SK-N-SH treated with all-trans-retinoic acid at 6 μM for 48 hours (cell line): ENCODE measurements at regions not wholly inside any gene's neighbourhood (a gene's known extent, or its start where the extent isn't known, plus 50 kb on each side); places are given as distances from the start of the nearest gene placed in this dataset.

Experiments
- ATAC-seq: fragments of 200-7000 bp; cut with Tn5 transposase; 3 replicates; pipeline ENCODE4 v1.9.1; 2020; ENCODE audit warnings: mild to moderate bottlenecking, moderate library complexity
- BACH2 ChIP-seq: fragments of 250-450 bp; sonication (Bioruptor Pico); IDR thresholded peaks from 2 replicates; pipeline ENCODE4 v1.9.0; 2021; ENCODE audit warnings: mild to moderate bottlenecking, borderline replicate concordance
- CSDC2 ChIP-seq: fragments of 250-450 bp; sonication (Bioruptor Pico); IDR thresholded peaks from 2 replicates; pipeline ENCODE4 v1.5.0; 2020; ENCODE audit warnings: mild to moderate bottlenecking, moderate library complexity
- CSRNP3 ChIP-seq: fragments of 250-450 bp; sonication (Bioruptor Pico); IDR thresholded peaks from 2 replicates; pipeline ENCODE4 v1.5.1; 2021; ENCODE audit warnings: mild to moderate bottlenecking, moderate library complexity
- ESRRG ChIP-seq: fragments of 250-450 bp; sonication (Bioruptor Pico); IDR thresholded peaks from 2 replicates; pipeline ENCODE4 v1.6.1; 2021; ENCODE audit warnings: mild to moderate bottlenecking
- GLIS3 ChIP-seq: fragments of 250-450 bp; sonication (Bioruptor Pico); IDR thresholded peaks from 2 replicates; pipeline ENCODE4 v1.5.0; 2020; ENCODE audit warnings: mild to moderate bottlenecking, moderate library complexity
- ISL1 ChIP-seq: fragments of 250-450 bp; sonication (Bioruptor Pico); IDR thresholded peaks from 2 replicates; pipeline ENCODE4 v2.1.2; 2022; ENCODE audit warnings: mild to moderate bottlenecking, moderate library complexity
- OSR1 ChIP-seq: fragments of 250-450 bp; sonication (Bioruptor Pico); IDR thresholded peaks from 2 replicates; pipeline ENCODE4 v1.8.0; 2022; ENCODE audit warnings: moderate library complexity, mild to moderate bottlenecking, inconsistent platforms
- PATZ1 ChIP-seq: fragments of 250-450 bp; sonication (Bioruptor Pico); IDR thresholded peaks from 2 replicates; pipeline ENCODE4 v1.8.0; 2020; ENCODE audit warnings: mild to moderate bottlenecking, moderate library complexity, borderline replicate concordance
- POU6F1 ChIP-seq: fragments of 250-450 bp; sonication (Bioruptor Pico); IDR thresholded peaks from 2 replicates; pipeline ENCODE4 v1.8.0; 2021; ENCODE audit warnings: low read depth, mild to moderate bottlenecking, moderate library complexity, borderline replicate concordance
- PPARA ChIP-seq: fragments of 250-450 bp; sonication (Bioruptor Pico); IDR thresholded peaks from 2 replicates; pipeline ENCODE4 v1.5.0; 2020; ENCODE audit warnings: mild to moderate bottlenecking, borderline replicate concordance
- RARB ChIP-seq: fragments of 250-450 bp; sonication (Bioruptor Pico); IDR thresholded peaks from 2 replicates; pipeline ENCODE4 v1.8.0; 2021; ENCODE audit warnings: mild to moderate bottlenecking, moderate library complexity
- SNAI2 ChIP-seq: fragments of 250-450 bp; sonication (Bioruptor Pico); IDR thresholded peaks from 2 replicates; pipeline ENCODE4 v1.5.0; 2020; ENCODE audit warnings: mild to moderate bottlenecking, moderate library complexity
- TCF4 ChIP-seq: fragments of 250-450 bp; sonication (Bioruptor Pico); IDR thresholded peaks from 2 replicates; pipeline ENCODE4 v1.8.0; 2021; ENCODE audit warnings: mild to moderate bottlenecking, moderate library complexity, borderline replicate concordance
- TOX ChIP-seq: fragments of 250-450 bp; sonication (Bioruptor Pico); IDR thresholded peaks from 2 replicates; pipeline ENCODE4 v1.8.0; 2021; ENCODE audit warnings: mild to moderate bottlenecking, moderate library complexity, borderline replicate concordance
- TSHZ2 ChIP-seq: fragments of 250-450 bp; sonication (Bioruptor Pico); IDR thresholded peaks from 2 replicates; pipeline ENCODE4 v1.5.0; 2020; ENCODE audit warnings: mild to moderate bottlenecking, moderate library complexity
- ZC3H10 ChIP-seq: fragments of 250-450 bp; sonication (Bioruptor Pico); IDR thresholded peaks from 2 replicates; pipeline ENCODE4 v1.5.1; 2021; ENCODE audit warnings: mild to moderate bottlenecking, moderate library complexity
- ZFP30 ChIP-seq: fragments of 450-650 bp; formaldehyde crosslinking; IDR thresholded peaks from 2 replicates; pipeline ENCODE4 v1.5.0; 2022; ENCODE audit warnings: mild to moderate bottlenecking, moderate library complexity
- ZNF565 ChIP-seq: fragments of 450-650 bp; formaldehyde crosslinking; conservative IDR thresholded peaks from 2 replicates; pipeline ENCODE4 v1.5.0; 2020; ENCODE audit warnings: low read depth, mild to moderate bottlenecking, moderate library complexity
- ZNF70 ChIP-seq: fragments of 450-650 bp; formaldehyde crosslinking; IDR thresholded peaks from 2 replicates; pipeline ENCODE4 v1.5.0; 2020; ENCODE audit warnings: mild to moderate bottlenecking, moderate library complexity
- ZNF8 ChIP-seq: fragments of 450-650 bp; formaldehyde crosslinking; IDR thresholded peaks from 2 replicates; pipeline ENCODE4 v1.5.0; 2020; ENCODE audit warnings: mild to moderate bottlenecking, moderate library complexity

- no peak for ATAC-seq
- TF ChIP-seq TCF4 (CRISPR knock-in tag) (no peak), SNAI2 (no peak), ZC3H10 (CRISPR knock-in tag) (no peak), ZNF8 (CRISPR knock-in tag) (no peak), ISL1 (CRISPR knock-in tag) (no peak), TOX (CRISPR knock-in tag) (no peak), ZNF70 (CRISPR knock-in tag) (no peak), ZFP30 (CRISPR knock-in tag) (no peak), PATZ1 (CRISPR knock-in tag) (no peak), GLIS3 (CRISPR knock-in tag) (no peak), RARB (CRISPR knock-in tag) (no peak), OSR1 (no peak), ESRRG (CRISPR knock-in tag) (no peak), ZNF565 (CRISPR knock-in tag) (no peak), BACH2 (no peak)
Observed at GRCh38 chr1:80640978-80641377, 1159.8 kb upstream of the ADGRL2 start.

GRCh38 chr1:80639777-80640533 lies 1160.8 kb upstream of the ADGRL2 start:
- TF ChIP-seq OSR1 (no peak), POU6F1 (CRISPR knock-in tag) (no peak), PPARA (CRISPR knock-in tag) (no peak), CSRNP3 (CRISPR knock-in tag) (no peak), TOX (CRISPR knock-in tag) (no peak), TCF4 (CRISPR knock-in tag) (no peak), ZNF565 (CRISPR knock-in tag) (no peak), SNAI2 (no peak), ESRRG (CRISPR knock-in tag) (no peak), ZC3H10 (CRISPR knock-in tag) (no peak), ZFP30 (CRISPR knock-in tag) (no peak), PATZ1 (CRISPR knock-in tag) (no peak), BACH2 (no peak), ZNF70 (CRISPR knock-in tag) (no peak), ISL1 (CRISPR knock-in tag) (no peak), CSDC2 (CRISPR knock-in tag) (no peak), TSHZ2 (CRISPR knock-in tag) (no peak)
- ATAC-seq: no peak
